ENCODE measurements at regions not wholly inside any gene's neighbourhood (a gene's known extent, or its start where the extent isn't known, plus 50 kb on each side); places are given as distances from the start of the nearest gene placed in this dataset.
"Not testable (repeated sequence)": the region's sequence is repeated elsewhere in the genome, so short reads cannot be mapped to it uniquely, and the experiment has no call there.

DNA sequence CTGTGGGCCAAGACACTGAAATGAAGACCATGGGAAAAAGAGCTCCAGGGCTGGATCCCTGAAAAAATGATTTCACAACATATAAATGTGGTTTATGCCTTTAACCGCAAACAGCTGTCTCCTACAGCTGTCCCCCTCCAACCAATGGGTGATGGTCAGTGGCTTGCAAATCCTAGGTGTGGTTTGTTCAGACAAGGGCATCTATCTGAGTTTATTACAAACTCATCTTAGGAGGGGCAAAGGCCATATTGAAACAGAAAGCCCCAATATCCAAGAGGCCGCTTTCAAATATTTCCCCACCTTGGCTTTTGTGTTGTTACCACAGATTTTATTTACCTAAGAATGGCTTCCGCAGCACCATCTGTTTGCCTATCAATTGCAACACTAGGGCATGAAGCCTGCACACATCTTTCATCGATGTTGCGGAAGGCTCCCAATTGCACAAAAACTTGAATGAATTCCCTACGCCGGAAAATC is 503.6 kb upstream of the AMELY start:
- DNase-seq (ENCODE audit: low read depth) = no peak

DNA sequence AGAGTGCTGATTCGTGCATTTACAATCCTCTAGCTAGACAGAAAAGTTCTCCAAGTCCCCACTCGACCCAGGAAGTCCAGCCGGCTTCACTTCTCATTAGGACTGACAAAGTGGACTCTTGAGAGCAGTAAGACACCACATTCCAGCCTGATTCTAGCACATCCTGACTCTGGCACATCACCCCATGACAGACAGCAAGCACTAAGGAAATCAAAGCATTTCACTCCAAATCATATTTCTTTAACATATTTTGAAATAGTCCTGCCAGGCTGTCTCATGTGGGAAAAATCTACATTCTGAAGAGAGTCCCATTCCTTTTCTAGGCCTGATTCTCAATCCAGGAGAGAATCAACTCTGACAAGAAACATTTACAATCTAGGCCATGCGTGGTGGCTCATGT is 478.5 kb upstream of the AMELY start:
- no peak for DNase-seq (ENCODE audit: low read depth)

DNA sequence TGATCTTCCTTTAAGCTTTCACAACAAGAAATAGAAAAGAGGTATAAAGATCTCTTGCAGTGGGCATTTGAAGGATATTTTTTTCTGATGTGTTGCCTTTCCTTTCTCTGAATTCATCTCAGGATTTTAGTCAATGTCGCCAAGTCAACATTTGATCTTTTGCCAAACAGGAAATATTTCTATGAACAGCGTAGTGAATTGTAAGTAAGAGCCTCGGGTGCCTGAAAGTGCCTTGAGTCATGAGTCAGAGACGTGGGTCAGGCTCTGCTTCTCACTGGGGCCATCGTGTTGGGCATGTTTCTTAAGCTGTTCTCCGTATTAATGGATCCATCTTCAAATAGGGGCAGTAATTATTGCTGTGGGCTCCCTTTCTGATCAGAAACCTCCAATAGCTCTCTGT is 471.4 kb upstream of the AMELY start:
- DNase-seq (ENCODE audit: low read depth) = no peak

DNA sequence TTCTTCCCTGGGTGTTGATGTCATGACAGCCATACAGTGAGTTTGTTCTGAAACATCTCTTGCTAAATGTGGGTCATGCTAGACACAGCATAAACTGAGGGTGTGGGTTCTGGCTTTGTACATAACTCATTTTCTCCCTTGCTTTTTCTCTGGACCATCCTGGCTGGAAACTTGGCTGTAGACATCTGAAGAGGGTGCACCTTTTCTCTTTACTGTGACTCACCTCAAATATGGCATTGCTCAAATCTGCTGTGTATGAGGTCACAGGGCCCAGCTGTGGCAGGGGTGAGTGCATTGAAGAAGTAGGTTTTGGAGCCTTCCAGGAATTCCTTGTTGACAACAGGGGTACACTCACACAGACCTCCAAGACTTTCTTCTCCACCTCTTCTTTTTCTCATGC is 465.5 kb upstream of the AMELY start:
- no peak for DNase-seq (ENCODE audit: low read depth)

DNA sequence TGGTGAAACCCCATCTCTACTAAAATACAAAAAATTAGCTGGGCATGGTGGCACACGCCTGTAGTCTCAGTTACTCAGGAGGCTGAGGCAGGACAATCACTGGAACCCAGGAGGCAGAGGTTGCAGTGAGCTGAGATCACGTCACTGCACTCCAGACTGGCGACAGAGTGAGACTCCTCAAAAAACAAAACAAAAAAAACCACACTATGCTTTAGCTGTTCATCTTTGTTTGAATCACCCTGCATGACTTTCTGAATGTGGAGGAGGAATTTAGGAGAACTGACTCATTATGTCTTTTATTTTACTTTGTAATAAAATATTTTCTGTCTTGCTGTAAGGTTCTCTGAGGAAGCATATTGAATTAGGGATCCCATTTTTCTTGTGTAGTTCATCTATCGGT is 462.9 kb upstream of the AMELY start:
- not testable (repeated sequence) for DNase-seq (ENCODE audit: low read depth)

DNA sequence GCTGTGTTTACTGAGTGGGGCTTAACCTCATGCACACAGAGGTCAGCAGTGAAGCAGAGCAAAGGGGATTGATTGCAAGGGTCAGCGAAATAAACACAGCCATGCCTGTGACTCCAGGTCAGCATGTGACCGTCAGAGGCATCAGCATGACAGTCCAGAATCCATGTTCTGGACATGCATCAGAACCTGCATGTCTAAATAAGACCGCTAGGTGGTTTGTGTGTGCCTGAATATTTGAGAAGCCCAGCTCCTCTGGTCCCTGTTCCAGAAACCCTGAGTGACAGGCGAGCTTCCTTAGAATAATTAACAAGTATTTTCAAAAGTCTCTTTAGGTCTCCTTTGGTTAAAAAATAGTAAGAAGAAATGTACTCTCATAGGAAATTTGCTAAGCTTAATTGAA is 460.4 kb upstream of the AMELY start:
- not testable (repeated sequence) for DNase-seq (ENCODE audit: low read depth)

DNA sequence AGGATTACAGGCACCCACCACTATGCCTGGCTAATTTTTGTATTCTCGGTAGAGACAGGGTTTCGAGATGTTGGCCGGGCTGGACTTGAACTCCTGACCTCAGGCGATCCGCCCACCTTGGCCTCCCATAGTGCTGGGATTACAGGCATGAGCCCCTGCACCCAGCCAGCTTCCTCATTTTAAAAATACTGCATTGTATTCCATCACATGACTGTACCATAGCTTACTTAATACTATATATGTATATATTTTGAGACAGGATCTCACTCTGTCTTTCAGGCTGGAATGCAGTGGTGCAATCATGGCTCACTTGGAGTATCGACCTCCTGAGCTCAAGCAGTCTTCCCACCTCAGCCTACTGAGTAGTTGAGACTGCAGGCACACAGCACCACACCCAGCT is 459.5 kb upstream of the AMELY start:
- DNase-seq (ENCODE audit: low read depth) = not testable (repeated sequence)

DNA sequence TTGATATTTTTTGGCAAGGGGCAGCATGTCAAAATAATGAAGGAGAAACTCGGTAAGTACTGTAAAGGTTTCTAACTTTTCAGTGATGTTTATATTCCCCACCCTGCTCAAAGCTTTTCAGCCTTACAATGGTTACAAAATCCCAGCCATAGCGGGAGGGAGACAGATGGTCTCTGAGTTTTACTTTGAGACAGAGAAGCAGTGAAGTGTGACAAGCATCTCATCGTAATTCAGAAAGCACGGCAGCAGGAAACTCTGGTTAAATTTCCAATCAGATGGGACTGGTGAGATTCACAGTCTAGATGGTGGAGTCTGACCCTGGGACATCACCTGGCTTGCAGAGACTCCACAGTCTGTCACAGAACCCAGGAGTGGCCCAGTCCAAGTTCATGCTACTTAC is 448.0 kb upstream of the AMELY start:
- no peak for DNase-seq (ENCODE audit: low read depth)

DNA sequence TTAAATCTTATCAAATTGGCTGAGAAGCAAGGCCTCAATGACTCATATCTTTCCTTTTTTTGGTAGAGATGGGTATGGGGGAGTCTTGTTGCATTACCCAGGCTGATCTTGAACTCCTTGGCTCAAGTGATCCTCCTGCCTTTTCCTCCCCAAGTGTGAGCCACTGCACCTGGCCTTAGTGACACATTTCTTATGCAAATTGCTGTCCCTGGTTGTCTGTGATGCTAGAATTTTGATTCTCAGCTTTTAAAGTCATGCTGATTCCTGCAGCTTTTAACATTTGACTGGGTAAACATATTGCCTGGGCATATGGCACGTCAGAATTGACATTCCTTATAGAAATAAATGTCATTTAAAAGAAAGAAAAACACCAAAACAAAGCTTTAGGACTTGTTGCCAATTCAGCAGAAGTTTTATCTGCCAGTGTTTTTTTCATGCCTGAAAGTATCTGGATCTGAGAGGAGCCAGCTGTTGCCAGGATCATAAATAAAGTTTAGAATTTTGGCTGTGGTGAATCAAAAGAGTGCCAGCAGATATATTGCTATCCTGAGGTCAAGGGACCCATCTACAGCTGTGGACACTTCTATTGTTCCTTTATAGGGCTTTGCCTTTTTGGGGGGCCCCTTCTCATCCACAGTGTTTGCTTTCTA is 446.7 kb upstream of the AMELY start:
- DNase-seq (ENCODE audit: low read depth) = no peak

DNA sequence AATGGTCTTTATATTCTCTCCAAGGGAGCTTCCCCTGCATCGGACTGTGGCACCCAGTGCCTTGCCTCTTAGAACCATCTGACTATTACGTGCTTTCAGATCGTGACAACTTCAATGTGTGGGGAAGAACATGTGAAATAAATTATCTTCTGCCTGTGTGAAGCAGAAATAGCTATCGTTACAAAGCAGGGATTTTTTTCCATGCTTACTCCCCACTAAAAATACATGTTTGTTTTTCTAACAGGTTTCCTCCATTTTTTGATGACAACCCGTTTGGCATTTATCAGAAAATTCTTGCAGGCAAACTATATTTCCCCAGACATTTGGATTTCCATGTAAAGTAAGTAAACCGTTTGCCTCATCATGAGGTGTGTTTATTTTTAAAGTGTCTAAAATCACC is 444.3 kb upstream of the AMELY start:
- not testable (repeated sequence) for DNase-seq (ENCODE audit: low read depth)

DNA sequence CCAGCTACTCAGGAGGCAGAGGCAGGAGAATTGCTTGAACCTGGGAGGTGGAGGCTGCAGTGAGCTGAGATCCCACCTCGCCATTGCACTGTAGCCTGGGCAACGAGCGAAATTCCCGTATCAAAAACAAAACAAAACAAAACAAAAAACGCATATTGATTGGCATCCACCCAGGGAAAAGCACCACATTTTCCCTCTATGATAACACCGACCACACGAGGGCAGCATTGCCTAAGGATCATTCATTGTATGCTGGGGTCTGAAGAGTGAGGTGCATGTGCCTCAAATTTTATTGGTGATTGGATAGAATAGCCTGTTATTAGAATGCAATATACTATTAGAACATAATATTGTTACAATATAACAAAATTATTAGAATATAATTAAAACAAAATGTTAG is 433.1 kb upstream of the AMELY start:
- DNase-seq (ENCODE audit: low read depth) = no peak

DNA sequence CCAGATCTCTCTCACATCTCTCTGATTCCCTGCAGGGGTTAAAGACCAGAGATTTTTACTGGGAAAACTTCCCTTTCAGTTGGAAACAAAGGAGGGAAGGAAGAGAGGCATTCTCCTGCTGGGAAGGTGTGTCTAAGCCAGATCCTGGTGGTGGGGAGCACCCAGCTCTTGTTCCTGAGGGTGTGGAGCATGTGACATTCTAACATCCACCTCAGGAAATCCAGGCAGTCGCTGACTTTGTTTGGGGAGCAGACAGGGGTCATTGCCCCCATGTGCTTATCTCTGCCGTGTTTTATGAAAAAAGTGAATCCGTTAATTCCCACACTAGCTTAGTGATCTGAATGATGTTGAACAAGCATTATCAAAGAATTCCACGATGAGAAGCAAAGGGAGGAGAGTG is 431.7 kb upstream of the AMELY start:
- DNase-seq (ENCODE audit: low read depth) = no peak

DNA sequence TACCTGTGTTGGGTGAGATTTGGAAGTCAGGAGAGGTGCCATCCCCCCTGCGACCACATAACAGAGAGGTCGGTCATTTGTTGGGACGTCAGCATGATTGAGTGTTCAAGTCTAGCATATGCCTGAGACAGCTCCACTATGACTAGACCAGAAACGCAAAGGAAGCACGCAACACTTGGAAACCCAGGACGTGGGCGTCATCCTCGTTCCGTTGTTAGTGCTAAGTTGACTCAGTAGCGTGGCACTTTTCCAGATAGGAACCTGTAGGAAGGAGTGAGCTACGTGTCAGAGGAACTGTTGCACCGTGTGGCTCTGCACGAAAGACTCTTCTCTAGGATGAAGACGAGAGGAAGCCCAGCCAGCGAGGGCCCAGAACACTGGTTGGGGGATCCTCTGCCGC is 431.2 kb upstream of the AMELY start:
- not testable (repeated sequence) for DNase-seq (ENCODE audit: low read depth)

DNA sequence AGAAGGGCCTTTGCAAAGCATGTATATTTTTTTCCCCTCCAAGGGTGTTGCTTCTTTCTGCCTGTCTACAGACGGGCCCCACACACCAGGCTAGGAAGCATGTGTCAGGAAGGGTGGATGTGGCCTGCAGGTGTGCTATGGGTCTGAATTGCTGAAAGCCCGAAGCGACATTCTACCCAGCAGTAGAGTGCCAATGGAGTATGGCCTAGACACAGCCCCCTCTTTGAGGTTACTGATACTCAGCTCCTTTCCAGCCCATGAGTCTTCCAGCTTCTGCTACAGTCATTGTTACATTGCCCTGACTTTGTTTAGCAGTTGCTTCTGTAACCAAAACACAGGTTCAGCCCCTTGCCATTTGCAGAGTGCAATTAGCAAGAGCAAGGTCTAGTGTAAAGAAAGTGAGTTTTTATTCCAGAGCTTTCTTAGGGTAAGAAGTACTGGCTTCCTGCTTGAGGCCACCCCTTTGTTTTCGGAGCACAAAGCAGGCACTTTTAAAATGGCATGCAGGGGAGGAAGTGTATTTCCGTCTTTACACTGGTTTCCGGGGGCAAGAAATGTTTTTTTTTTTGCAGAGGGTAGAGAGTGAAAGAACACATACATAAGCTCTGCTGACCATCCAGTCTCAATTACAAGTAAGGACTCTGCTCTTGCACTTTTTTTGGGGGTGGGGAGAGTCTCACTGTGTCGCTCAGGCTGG is 428.0 kb upstream of the AMELY start:
- no peak for DNase-seq (ENCODE audit: low read depth)

DNA sequence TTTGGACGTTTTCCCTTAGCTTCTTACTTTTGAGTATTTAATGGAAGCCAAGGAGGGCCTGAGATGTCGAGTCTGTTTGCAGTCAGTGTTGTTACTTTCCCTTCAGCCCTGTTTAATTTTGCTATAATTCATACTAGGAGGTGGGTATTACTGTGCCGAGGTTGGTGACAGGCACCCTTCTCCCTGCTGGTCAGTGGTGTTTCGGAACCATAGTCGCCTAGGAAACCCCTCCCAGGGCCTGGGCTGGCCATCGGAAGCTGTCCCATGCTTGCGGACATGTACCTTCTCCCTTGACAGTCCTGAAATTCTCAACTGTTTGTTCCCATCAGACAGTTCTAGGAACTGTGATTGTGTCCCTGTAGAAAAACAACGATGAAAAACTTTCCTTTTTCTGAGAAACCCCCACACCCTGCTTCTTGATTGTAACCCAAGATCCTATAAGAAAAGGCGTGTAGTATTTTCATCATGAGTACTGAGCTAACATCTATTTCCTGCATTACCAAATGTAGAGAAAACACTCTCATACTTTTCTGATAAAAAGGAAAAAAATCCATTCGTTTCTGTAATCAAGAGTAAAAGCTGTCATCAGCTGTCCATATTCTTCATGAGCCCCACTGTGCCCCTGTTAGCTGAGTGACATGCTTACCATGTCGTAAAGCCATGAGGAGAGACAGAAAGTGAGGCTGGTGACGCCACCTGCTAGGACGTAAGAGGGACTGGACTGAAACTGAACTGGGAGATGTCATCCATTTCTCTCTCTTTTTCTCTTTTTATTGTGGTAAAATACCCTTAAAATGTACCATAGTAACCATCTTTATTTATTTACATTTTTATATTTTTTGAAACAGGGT is 424.7 kb upstream of the AMELY start:
- DNase-seq (ENCODE audit: low read depth) = no peak

DNA sequence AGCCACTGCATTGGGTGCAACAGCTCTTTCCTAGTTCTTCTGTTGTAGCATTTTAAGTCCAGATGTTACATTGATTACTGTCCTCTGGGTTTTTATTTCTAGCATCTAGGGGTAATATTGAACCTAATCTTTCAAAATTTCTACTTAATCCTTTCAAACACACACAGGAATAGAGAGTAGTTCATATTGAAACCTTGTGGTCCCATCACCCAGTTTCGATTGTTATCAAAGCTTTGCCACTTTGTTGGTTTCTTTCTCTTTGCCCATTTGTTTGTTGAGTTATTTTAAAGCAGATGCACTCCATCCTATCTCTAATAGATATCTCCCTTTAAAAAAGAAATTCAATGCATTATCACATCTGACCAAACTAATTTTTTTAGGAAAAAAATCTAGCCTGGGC is 422.9 kb upstream of the AMELY start:
- DNase-seq (ENCODE audit: low read depth) = no peak

DNA sequence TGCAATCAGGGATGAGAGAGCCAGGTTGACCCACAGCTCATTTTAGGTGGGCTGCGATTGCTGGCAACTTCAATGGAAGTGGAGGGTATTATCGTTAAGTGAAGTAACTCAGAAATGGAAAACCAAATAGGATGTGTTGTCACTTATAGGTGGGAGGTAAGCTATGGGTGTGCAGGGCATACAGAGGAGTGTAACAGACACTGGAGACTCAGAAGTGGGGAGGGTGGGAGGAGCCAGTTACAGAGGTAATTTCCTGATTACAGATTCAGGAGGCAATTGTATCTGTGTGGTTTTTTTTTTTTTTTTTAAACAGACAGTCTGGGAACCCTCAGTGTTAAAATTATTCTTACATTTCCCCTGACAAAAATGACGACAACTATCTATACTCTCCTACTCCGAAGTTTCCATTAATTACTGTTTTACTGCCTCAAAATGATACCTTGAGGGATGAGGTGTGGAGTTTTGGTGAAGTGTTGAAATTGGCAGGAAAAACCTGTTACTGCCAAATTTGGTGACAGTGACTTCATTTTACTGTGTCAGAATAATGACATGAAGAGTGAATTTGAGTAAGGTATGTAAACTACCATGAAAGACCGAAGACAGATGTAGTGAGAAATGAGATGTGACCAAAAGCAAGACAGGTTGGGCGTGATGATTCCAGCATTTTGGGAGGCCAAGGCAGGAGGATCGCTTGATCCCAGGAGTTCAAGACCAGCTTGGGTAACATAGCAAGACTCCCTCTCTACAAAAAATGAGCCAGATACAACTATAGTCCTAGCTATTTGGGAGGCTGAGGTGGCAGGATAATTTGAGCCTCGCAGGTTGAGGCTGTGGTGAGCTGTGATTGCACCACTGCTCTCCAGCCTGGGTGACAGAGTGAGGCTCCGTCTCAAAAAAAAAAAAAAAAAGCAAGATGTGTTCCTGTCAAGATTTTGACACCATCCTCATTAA is 415.0 kb upstream of the AMELY start:
- DNase-seq (ENCODE audit: low read depth) = no peak

DNA sequence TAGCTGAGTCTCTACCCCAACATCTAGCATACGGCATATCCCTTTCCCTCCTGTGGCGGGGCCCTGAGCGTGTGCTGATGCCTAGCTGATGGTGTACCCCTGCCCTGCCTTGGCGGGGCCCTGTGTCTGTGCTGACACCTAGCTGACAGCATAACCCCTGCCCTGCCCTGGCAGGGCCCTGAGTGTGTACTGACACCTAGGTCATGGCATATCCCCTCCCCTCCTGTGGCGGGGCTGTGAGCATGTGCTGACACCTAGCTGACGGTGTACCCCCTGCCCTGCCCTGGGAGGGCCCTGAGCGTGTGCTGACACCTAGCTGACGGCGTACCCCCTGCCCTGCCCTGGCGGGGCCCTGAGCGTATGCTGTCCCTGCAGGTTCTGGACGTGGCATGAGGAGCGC is 414.0 kb upstream of the AMELY start:
- DNase-seq (ENCODE audit: low read depth) = no peak

DNA sequence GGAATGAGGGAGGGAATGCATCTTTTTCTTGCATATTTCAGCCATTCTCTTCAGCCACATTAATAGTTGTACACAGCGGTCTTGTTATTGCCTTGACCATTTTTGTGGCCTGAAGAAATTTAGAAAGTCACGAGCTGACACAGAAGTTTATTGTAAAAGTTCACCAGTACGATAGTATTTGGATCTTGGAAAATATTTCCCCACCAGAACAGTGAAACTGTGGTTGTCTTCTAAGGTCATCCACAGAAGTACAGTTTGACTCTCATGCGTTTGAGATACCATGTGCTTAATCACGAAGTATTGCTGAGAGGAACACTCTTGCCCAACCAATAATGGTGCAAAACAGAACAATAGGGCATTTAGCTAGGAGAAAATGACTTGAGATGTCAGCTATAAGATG is 409.2 kb upstream of the AMELY start:
- DNase-seq (ENCODE audit: low read depth) = no peak

DNA sequence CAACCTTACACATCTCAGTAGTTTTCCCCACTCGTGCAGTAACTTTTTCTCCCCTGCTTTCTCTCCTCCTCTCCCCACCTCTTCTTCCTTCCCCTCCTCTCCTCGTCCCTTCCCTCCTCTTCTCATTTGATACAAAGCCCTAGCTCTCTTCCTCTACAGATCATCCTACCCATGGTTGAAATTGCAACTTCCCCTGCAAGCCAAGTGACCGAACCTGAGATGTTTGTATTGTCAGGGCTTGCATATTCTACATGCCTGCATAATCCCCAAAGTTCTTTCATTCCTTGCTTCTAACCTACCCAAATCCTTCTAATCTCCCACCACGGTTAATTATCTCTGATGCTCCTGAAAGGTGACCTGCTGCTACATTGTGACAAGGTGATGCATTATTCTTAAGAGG is 408.6 kb upstream of the AMELY start:
- not testable (repeated sequence) for DNase-seq (ENCODE audit: low read depth)

DNA sequence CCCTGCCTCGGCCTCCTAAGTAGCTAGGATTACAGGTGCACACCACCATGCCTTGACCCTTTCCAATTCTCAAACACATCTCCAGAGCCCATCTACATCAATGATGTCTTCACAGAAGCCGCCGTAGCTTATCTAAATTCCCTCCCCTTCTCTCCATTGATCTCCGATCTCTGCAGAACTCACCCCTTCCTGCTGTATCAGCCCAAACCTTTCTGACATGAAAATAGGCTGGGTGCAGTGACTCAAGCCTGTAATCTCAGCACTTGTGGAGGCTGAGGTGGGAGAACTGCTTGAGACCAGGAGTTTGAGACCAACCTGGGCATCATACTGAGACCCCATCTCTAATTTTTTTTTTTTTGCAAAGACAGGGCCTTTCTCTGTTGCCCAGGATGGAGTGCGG is 406.6 kb upstream of the AMELY start:
- no peak for DNase-seq (ENCODE audit: low read depth)

DNA sequence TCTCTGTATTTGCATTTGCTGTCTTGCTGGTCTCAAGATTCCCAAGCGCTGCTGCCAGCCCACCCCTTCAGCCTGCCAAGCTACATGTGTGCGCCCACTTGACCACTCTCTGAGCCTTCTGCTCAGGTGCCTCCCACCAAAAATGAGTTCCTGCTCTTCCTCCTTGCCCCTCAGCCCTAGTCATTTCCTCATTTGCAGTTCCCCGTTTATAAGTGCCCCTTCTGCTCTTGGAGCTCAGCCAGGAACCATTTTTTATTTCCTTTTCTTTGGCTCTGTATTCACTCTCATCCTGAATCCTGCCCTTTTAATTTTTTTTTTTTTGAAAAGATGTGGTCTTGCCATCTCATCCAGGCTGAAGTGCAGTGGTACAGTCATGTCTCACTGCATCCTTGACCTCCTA is 406.0 kb upstream of the AMELY start:
- DNase-seq (ENCODE audit: low read depth) = no peak

Data from CMK (cell line).